HG03439 (cell line): ENCODE measurements at regions not wholly inside any gene's neighbourhood (a gene's known extent, or its start where the extent isn't known, plus 50 kb on each side); places are given as distances from the start of the nearest gene placed in this dataset.

ENCODE experiments used
- ATAC-seq: cut with Tn5 transposase; IDR thresholded peaks from one replicate; pipeline ENCODE4 v1.9.1; 2021; ENCODE audit warnings: mild to moderate bottlenecking, moderate library complexity; ENCODE audit not compliant: unreplicated experiment

GRCh38 chr5:153432583-153432982 lies 57.9 kb upstream of the GRIA1 start:
- no peak for ATAC-seq

DNA sequence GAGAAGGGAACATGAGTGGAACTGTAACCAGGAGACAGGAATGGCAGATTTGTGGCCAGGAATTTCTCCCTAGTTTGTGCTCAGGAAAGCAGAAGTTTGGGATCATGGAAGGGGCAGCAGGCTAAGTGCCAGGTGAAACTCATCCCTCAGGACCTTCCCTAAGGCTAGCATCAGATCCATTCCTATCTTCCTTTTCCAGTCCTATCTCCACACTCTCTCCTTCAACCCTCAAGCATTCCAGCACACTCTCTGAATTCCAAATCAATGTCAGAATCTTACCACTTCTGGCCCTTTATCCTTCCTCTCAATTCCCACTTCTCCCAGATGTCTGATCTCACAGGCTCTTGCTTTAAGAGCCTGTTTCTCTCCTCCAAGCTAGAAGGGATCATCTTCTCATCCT lies 53.2 kb upstream of the GRIA1 start:
- no peak for ATAC-seq

GRCh38 chr5:153439130-153439529 lies 51.3 kb upstream of the GRIA1 start:
- ATAC-seq: no peak
